Right lobe of liver (tissue), 6 donors: ENCODE measurements at regions not wholly inside any gene's neighbourhood (a gene's known extent, or its start where the extent isn't known, plus 50 kb on each side); places are given as distances from the start of the nearest gene placed in this dataset.

Experiments used
- ATAC-seq, 4 donors: fragments of 200-7000 bp; cut with Tn5 transposase; one replicate each; pipeline ENCODE4 v1.9.1; 2020; ENCODE audit warnings: mild to moderate bottlenecking in 4 of 4, moderate library complexity in 4 of 4
- DNase-seq, 3 donors: peaks; one replicate each; pipeline ENCODE4 v3.0.0-alpha.2; 2020
- H3K27ac ChIP-seq, 3 donors: fragments of 200-600 bp; one replicate each; pipeline ENCODE4 v1.8.0; 2022
- H3K27me3 ChIP-seq, 2 donors: fragments of 200-600 bp; one replicate each; pipeline ENCODE4 v1.8.0; 2022
- H3K36me3 ChIP-seq, 4 donors: fragments of 200-600 bp; sonication (generic) in 1 of 4; one replicate each; pipeline versions ENCODE4 v1.5.1 to v1.8.0; 2017 to 2022; ENCODE audit warnings: control low read depth in 1 of 4
- H3K4me1 ChIP-seq, 4 donors: fragments of 200-600 bp; sonication (generic) in 1 of 4; one replicate each; pipeline versions ENCODE4 v1.5.1 to v1.8.0; 2017 to 2022; ENCODE audit warnings: control low read depth in 1 of 4
- H3K4me3 ChIP-seq, 3 donors: fragments of 200-600 bp; one replicate each; pipeline ENCODE4 v1.8.0; 2022
- H3K9me3 ChIP-seq, 4 donors: fragments of 200-600 bp; sonication (generic) in 1 of 4; one replicate each; pipeline versions ENCODE4 v1.5.1 to v1.8.0; 2017 to 2022; ENCODE audit warnings: control low read depth in 1 of 4
- CTCF ChIP-seq, 4 donors: fragments of 200-600 bp in 3 of 4; fragments of 450-650 bp in 1 of 4; IDR thresholded peaks; one replicate each; pipeline versions ENCODE4 v1.5.1 to v1.8.0; 2016 to 2022; ENCODE audit warnings: antibody characterized with exemption in 4 of 4, mild to moderate bottlenecking in 2 of 4
- POLR2A ChIP-seq: fragments of 450-650 bp; IDR thresholded peaks from one replicate; pipeline ENCODE4 v1.6.1; 2017; ENCODE audit warnings: antibody characterized with exemption, mild to moderate bottlenecking
- WGBS: methylation state at CpG from one replicate; pipeline ENCODE4 v1.1.6; 2018; ENCODE audit warnings: low coverage, low lambda C conversion rate; ENCODE audit not compliant: insufficient coverage; ENCODE audit errors: missing lambda C conversion rate; 5-methylcytosine and 5-hydroxymethylcytosine counted together
- intact Hi-C, 2 donors: fragments of 100-400 bp; cut with DNase I; formaldehyde crosslinking; loops; one replicate each; pipeline versions ENCODE4 v1.11.2 to v1.14.1; 2022
- donor health status: DM: no; HTN: yes; CAD: no.
- donor health status: DM: no; HTN: no; CAD: no.
- donor health status: DM: no; HTN: no; CAD: no.
- donor health status: DM: no; HTN: yes; CAD: no.
- donor health status: DM: no; HTN: yes; CAD: no.

GRCh38 chr2:182639971-182640370 lies 76.1 kb upstream of the DNAJC10 start:
- TF ChIP-seq POLR2A (no peak), CTCF (IDR thresholded peaks at IDR 0.05) (no peak)
- Histone ChIP-seq H3K4me3 (no peak overlapping the region), H3K36me3 (no peaks in the 10 kb centered on the region), H3K4me1 (no peaks in the 10 kb centered on the region), H3K27me3 (no peaks in the 10 kb centered on the region), H3K9me3 (no peaks in the 10 kb centered on the region), H3K27ac (no peak overlapping the region)
- 87% methylated on average over 2 of the region's 2 CpGs for WGBS
- intact Hi-C loops, result no loop called here
- DNase-seq, result no peak
- no peak for ATAC-seq

GRCh38 chr2:182642328-182642727 lies 73.7 kb upstream of the DNAJC10 start:
- Histone ChIP-seq H3K4me1 (no peaks in the 10 kb centered on the region), H3K4me3 (no peak overlapping the region), H3K27me3 (no peaks in the 10 kb centered on the region), H3K9me3 (no peaks in the 10 kb centered on the region), H3K27ac (no peak overlapping the region), H3K36me3 (no peaks in the 10 kb centered on the region)
- DNase-seq (peak in 2 of 3 donors; percentile 26 to 43), ATAC-seq (peak; percentile 43 to 67 (median 50))
- intact Hi-C loops, result no loop called here
- 47% methylated on average over 2 of the region's 3 CpGs for WGBS
- TF ChIP-seq POLR2A (no peak), CTCF (IDR thresholded peaks at IDR 0.05) (no peak)

- Histone ChIP-seq H3K4me1 (no peaks in the 10 kb centered on the region), H3K9me3 (no peaks in the 10 kb centered on the region), H3K4me3 (no peak overlapping the region), H3K27me3 (no peaks in the 10 kb centered on the region), H3K36me3 (no peaks in the 10 kb centered on the region), H3K27ac (no peak overlapping the region)
- DNase-seq (no peak), ATAC-seq (no peak)
- intact Hi-C loops, result no loop called here
- TF ChIP-seq POLR2A, result no peak
- TF ChIP-seq CTCF (IDR thresholded peaks at IDR 0.05), result no peak
- WGBS, result 64% methylated on average over 5 of the region's 5 CpGs
Observed at GRCh38 chr2:182646763-182647498, 69.1 kb upstream of the DNAJC10 start.

GRCh38 chr2:182647499-182647787 lies 68.6 kb upstream of the DNAJC10 start:
- H3K27me3 ChIP-seq, result no peaks in the 10 kb centered on the region
- H3K27ac ChIP-seq, result no peak overlapping the region
- no peak overlapping the region for H3K4me3 ChIP-seq
- intact Hi-C loops, result no loop called here
- TF ChIP-seq POLR2A, result no peak
- TF ChIP-seq CTCF (IDR thresholded peaks at IDR 0.05), result no peak
- no peaks in the 10 kb centered on the region for H3K36me3 ChIP-seq
- DNase-seq (no peak), ATAC-seq (no peak)
- H3K9me3 ChIP-seq, result no peaks in the 10 kb centered on the region
- no peaks in the 10 kb centered on the region for H3K4me1 ChIP-seq
- 40% methylated on average over 2 of the region's 2 CpGs for WGBS

GRCh38 chr2:182649316-182649715 lies 66.7 kb upstream of the DNAJC10 start:
- H3K4me3 ChIP-seq, result no peak overlapping the region
- ATAC-seq (peak in 3 of 4 donors; percentile 20 to 46 (median 39)), DNase-seq (no peak)
- 53% methylated on average over 6 of the region's 6 CpGs for WGBS
- H3K27ac ChIP-seq, result no peak overlapping the region
- intact Hi-C loops, result no loop called here
- H3K9me3 ChIP-seq, result no peaks in the 10 kb centered on the region
- TF ChIP-seq POLR2A (no peak), CTCF (IDR thresholded peaks at IDR 0.05) (peak in 2 of 4 donors; percentile 21 to 39)
- H3K27me3 ChIP-seq, result no peaks in the 10 kb centered on the region
- no peaks in the 10 kb centered on the region for H3K36me3 ChIP-seq
- no peaks in the 10 kb centered on the region for H3K4me1 ChIP-seq
